ENCODE measurements at regions not wholly inside any gene's neighbourhood (a gene's known extent, or its start where the extent isn't known, plus 50 kb on each side); places are given as distances from the start of the nearest gene placed in this dataset.

GRCh38 chr5:118687661-118688621 lies 300.4 kb downstream of the DTWD2 start:
- no peak for TF ChIP-seq CTCF (conservative IDR thresholded peaks at IDR 0.05)
- TF ChIP-seq EZH2 (IDR thresholded peaks at IDR 0.05; ENCODE audit: low read depth) = no peak
